A673 (cell line): ENCODE measurements at regions not wholly inside any gene's neighbourhood (a gene's known extent, or its start where the extent isn't known, plus 50 kb on each side); places are given as distances from the start of the nearest gene placed in this dataset.

Experiments used
- CTCF ChIP-seq: fragments of 300-800, 200-600 bp; sonication (generic); conservative IDR thresholded peaks from 2 replicates; pipeline ENCODE4 v1.5.1; 2017; ENCODE audit warnings: low read depth, mild to moderate bottlenecking, antibody characterized with exemption, low read length, moderate library complexity, mixed read lengths
- EZH2 ChIP-seq: fragments of 200-600 bp; sonication (generic); IDR thresholded peaks from 2 replicates; pipeline ENCODE4 v1.6.1; 2017; ENCODE audit warnings: borderline replicate concordance, low read depth, mild to moderate bottlenecking, mixed read lengths, antibody characterized with exemption, low read length; ENCODE audit not compliant: poor library complexity, severe bottlenecking

GRCh38 chr12:43094886-43095575 lies 457.0 kb downstream of the ADAMTS20 start:
- TF ChIP-seq CTCF, result no peak
- no peak for TF ChIP-seq EZH2
